Activated naive CD4-positive, alpha-beta T cell treated with anti-CD3 and anti-CD28 coated beads for 36 hours (primary cell): ENCODE measurements at regions not wholly inside any gene's neighbourhood (a gene's known extent, or its start where the extent isn't known, plus 50 kb on each side); places are given as distances from the start of the nearest gene placed in this dataset.

Experiments
- CTCF ChIA-PET: fragments of 350-600 bp; sonication (Branson Sonifier 250); formaldehyde crosslinking; loops from one replicate; lab custom pipeline; 2021; ENCODE audit warnings: antibody characterized with exemption; lab: Charles Lee
- DNase-seq: peaks from one replicate; pipeline ENCODE4 v3.0.0-alpha.2; 2020
- H3K27ac Mint-ChIP-seq: one replicate; pipeline ENCODE4 v1.8.0; 2021; ENCODE audit warnings: mild to moderate bottlenecking, mixed read lengths
- H3K27me3 Mint-ChIP-seq: one replicate; pipeline ENCODE4 v1.8.0; 2021; ENCODE audit warnings: low read depth, mixed read lengths
- H3K36me3 Mint-ChIP-seq: one replicate; pipeline ENCODE4 v1.8.0; 2021; ENCODE audit warnings: low read depth, mixed read lengths
- H3K4me1 Mint-ChIP-seq: one replicate; pipeline ENCODE4 v1.8.0; 2021; ENCODE audit warnings: low read depth, mixed read lengths
- H3K4me3 Mint-ChIP-seq: one replicate; pipeline ENCODE4 v1.8.0; 2021; ENCODE audit warnings: mild to moderate bottlenecking, moderate library complexity, mixed read lengths
- H3K9me3 Mint-ChIP-seq: one replicate; pipeline ENCODE4 v1.8.0; 2021; ENCODE audit warnings: mixed read lengths
- intact Hi-C: fragments of 100-400 bp; cut with micrococcal nuclease; formaldehyde crosslinking; loops from one replicate; pipeline ENCODE4 v1.15.1; 2023

- H3K9me3 Mint-ChIP-seq, result no peaks in the 10 kb centered on the region
- H3K4me1 Mint-ChIP-seq, result peaks cover 2% of the 10 kb centered on the region
- no peak overlapping the region for H3K4me3 Mint-ChIP-seq
- H3K36me3 Mint-ChIP-seq, result no peaks in the 10 kb centered on the region
- H3K27ac Mint-ChIP-seq, result no peak overlapping the region
- H3K27me3 Mint-ChIP-seq, result no peaks in the 10 kb centered on the region
- DNase-seq, result no peak
- intact Hi-C loops, result no loop called here
- CTCF ChIA-PET, result no interaction called here
Measured at GRCh38 chr20:50286609-50287008, 96.0 kb downstream of the CEBPB start.

DNA sequence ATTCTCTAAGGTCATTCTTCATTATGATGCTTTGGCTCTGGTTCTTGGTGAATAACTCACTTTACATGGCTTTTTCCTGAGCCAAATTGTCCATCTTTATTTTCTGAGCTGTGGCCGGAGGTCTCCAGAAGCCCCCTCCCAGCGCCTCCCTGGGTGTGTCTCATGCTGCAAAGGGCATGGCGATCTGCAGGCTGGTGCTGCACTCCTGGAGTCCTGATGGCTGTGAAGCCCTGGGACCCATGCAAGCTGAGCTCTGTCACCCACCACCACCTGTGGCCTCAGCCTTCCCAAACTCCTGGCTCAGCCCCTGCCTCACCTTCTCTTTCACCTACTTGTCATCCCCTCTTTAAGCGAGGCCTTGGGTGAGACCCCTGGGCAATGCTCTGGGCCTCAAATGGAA is 96.9 kb downstream of the CEBPB start:
- Mint-ChIP-seq H3K27me3 (no peaks in the 10 kb centered on the region), H3K4me1 (peaks cover 2% of the 10 kb centered on the region), H3K36me3 (no peaks in the 10 kb centered on the region), H3K4me3 (no peak overlapping the region), H3K9me3 (no peaks in the 10 kb centered on the region), H3K27ac (no peak overlapping the region)
- no peak for DNase-seq
- intact Hi-C loops, result no loop called here
- CTCF ChIA-PET, result no interaction called here

DNA sequence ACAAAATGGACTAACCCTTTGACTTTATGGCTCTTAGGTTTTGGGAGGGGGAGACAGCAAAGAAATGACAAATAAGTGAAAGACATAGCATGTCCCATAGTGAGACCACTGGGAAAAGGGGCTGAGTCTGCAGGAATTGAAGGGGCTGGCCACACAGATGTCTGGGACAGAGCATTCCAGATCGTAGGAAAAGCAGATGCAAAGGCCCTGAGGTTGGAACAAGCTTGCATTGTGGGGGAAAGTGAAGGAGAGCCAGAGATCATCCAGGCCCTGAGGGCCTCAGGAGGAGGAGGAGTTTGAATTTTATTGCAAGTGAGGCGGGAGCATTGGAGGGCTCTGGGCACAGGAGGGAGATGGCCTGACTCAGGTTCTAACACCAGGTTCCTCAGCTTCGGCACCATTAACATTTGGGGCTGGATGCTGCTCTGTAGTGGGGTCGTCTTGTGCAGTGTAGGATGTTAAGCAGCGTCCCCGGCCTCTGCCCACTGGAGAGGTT is 97.5 kb downstream of the CEBPB start:
- Mint-ChIP-seq H3K27ac (no peak overlapping the region), H3K4me3 (no peak overlapping the region), H3K9me3 (no peaks in the 10 kb centered on the region), H3K27me3 (no peaks in the 10 kb centered on the region), H3K4me1 (peaks cover 2% of the 10 kb centered on the region), H3K36me3 (no peaks in the 10 kb centered on the region)
- no peak for DNase-seq
- CTCF ChIA-PET, result no interaction called here
- intact Hi-C loops, result no loop called here

DNA sequence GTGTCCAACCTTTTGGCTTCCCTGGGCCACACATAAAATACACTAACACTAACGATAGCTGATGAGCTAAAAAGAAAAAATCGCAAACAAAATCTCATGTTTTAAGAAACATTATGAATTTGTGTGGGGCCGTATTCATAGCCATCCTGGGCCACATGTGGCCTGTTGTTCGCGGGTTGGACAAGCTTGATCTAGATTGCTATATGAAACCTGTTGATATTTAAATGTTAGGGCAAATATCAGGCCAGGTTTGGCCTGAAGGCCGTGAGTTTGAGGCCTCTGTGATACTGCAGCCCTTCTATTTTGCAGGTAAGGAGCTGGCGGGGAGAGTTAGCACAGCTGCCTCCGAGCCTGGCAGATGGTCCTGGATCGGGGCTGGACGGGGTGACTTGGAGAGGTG is 99.0 kb downstream of the CEBPB start:
- no peaks in the 10 kb centered on the region for H3K27me3 Mint-ChIP-seq
- no peaks in the 10 kb centered on the region for H3K36me3 Mint-ChIP-seq
- CTCF ChIA-PET, result no interaction called here
- no peak overlapping the region for H3K27ac Mint-ChIP-seq
- H3K4me3 Mint-ChIP-seq, result no peak overlapping the region
- H3K9me3 Mint-ChIP-seq, result no peaks in the 10 kb centered on the region
- peaks cover 2% of the 10 kb centered on the region for H3K4me1 Mint-ChIP-seq
- intact Hi-C loops, result no loop called here
- no peak for DNase-seq

GRCh38 chr20:50290112-50290511 is 99.5 kb downstream of the CEBPB start:
- intact Hi-C loops, result no loop called here
- Mint-ChIP-seq H3K4me1 (peaks cover 2% of the 10 kb centered on the region), H3K27ac (no peak overlapping the region), H3K36me3 (no peaks in the 10 kb centered on the region), H3K27me3 (no peaks in the 10 kb centered on the region), H3K9me3 (no peaks in the 10 kb centered on the region), H3K4me3 (no peak overlapping the region)
- CTCF ChIA-PET, result no interaction called here
- DNase-seq, result no peak

GRCh38 chr20:50290808-50291207 is 100.2 kb downstream of the CEBPB start:
- no peak for DNase-seq
- H3K36me3 Mint-ChIP-seq, result no peaks in the 10 kb centered on the region
- no peaks in the 10 kb centered on the region for H3K9me3 Mint-ChIP-seq
- no peaks in the 10 kb centered on the region for H3K27me3 Mint-ChIP-seq
- no peaks in the 10 kb centered on the region for H3K4me1 Mint-ChIP-seq
- no peak overlapping the region for H3K27ac Mint-ChIP-seq
- CTCF ChIA-PET, result no interaction called here
- no peak overlapping the region for H3K4me3 Mint-ChIP-seq
- intact Hi-C loops, result no loop called here

GRCh38 chr20:50291254-50292078 is 100.8 kb downstream of the CEBPB start:
- no peaks in the 10 kb centered on the region for H3K9me3 Mint-ChIP-seq
- CTCF ChIA-PET, result no interaction called here
- H3K27me3 Mint-ChIP-seq, result no peaks in the 10 kb centered on the region
- DNase-seq, result no peak
- no peak overlapping the region for H3K4me3 Mint-ChIP-seq
- no peak overlapping the region for H3K27ac Mint-ChIP-seq
- H3K36me3 Mint-ChIP-seq, result no peaks in the 10 kb centered on the region
- intact Hi-C loops, result no loop called here
- no peaks in the 10 kb centered on the region for H3K4me1 Mint-ChIP-seq

GRCh38 chr20:50292079-50292590 is 101.5 kb downstream of the CEBPB start:
- Mint-ChIP-seq H3K9me3 (no peaks in the 10 kb centered on the region), H3K4me1 (peaks cover 2% of the 10 kb centered on the region), H3K27ac (no peak overlapping the region), H3K27me3 (no peaks in the 10 kb centered on the region), H3K4me3 (no peak overlapping the region), H3K36me3 (no peaks in the 10 kb centered on the region)
- intact Hi-C loops, result no loop called here
- no peak for DNase-seq
- CTCF ChIA-PET, result no interaction called here

GRCh38 chr20:50292591-50293283 is 102.1 kb downstream of the CEBPB start:
- DNase-seq, result no peak
- no peaks in the 10 kb centered on the region for H3K9me3 Mint-ChIP-seq
- H3K4me3 Mint-ChIP-seq, result no peak overlapping the region
- CTCF ChIA-PET, result no interaction called here
- H3K27me3 Mint-ChIP-seq, result no peaks in the 10 kb centered on the region
- H3K36me3 Mint-ChIP-seq, result no peaks in the 10 kb centered on the region
- intact Hi-C loops, result no loop called here
- H3K27ac Mint-ChIP-seq, result no peak overlapping the region
- H3K4me1 Mint-ChIP-seq, result peaks cover 8% of the 10 kb centered on the region

GRCh38 chr20:50293284-50294139 is 102.9 kb downstream of the CEBPB start:
- CTCF ChIA-PET, result interaction anchor here (1.0 kb wide), 1 partner anchor 170 kb away, joined by 3 read pairs; no protein-coding TSS in a partner anchor

DNA sequence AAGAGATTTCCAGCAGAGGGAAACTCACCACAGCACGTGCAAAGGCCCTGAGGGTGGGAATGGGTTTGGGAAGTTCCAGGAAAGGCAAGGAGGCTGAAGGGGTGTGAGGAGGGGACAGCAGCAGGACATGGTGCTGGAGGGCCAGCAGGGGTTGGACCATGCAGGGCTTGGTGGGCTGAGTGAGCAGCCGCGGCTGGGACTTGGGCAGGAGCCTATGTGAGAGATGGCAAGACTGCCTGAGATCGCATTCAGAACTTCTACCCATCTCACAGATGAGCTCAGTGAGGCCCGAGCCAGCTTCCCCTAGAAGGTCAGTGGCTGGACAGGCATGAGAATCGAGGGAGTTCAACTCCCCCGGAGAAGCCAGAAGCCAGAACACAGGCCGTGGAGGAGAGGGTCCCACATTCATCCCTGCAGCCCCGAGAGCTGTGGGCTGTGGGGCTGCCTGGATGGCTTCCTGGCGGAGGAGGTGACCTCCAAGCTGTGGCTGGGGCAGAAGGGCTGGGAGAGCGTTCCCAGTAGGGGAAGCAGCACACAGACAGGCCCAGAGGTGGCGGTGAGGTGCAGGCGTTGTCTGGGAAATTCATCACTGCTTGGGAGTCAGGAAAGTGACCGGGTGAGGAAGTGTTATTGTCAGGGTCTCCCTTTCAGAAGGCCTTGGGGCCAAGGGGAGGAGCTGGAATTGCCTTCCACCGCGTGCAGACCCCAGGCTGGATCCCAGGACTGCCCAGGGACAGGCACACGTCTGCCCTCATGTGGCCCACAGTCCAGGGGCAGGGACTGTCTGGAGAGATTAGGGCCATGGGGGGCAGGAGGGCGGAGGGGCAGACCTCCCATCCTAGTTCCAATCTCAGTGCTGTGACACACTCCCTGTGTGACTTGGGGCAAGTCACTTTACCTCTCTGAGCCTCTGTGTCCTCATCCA is 103.8 kb downstream of the CEBPB start:
- CTCF ChIA-PET, result interaction anchor here (1.0 kb wide), 1 partner anchor 169 kb away, joined by 3 read pairs; no protein-coding TSS in a partner anchor
- H3K27me3 Mint-ChIP-seq, result no peaks in the 10 kb centered on the region
- no peaks in the 10 kb centered on the region for H3K36me3 Mint-ChIP-seq
- H3K27ac Mint-ChIP-seq, result no peak overlapping the region
- no peaks in the 10 kb centered on the region for H3K9me3 Mint-ChIP-seq
- DNase-seq, result no peak
- intact Hi-C loops, result no loop called here
- H3K4me1 Mint-ChIP-seq, result peaks cover 13% of the 10 kb centered on the region
- H3K4me3 Mint-ChIP-seq, result no peak overlapping the region

More at GRCh38 chr20:50293284-50294139, 102.9 kb downstream of the CEBPB start:
- intact Hi-C loops, result no loop called here
- no peak for DNase-seq
- H3K4me1 Mint-ChIP-seq, result peaks cover 13% of the 10 kb centered on the region
- H3K27me3 Mint-ChIP-seq, result no peaks in the 10 kb centered on the region
- H3K27ac Mint-ChIP-seq, result no peak overlapping the region
- no peaks in the 10 kb centered on the region for H3K36me3 Mint-ChIP-seq
- no peaks in the 10 kb centered on the region for H3K9me3 Mint-ChIP-seq
- no peak overlapping the region for H3K4me3 Mint-ChIP-seq
